Right atrium auricular region (tissue), 2 donors: ENCODE measurements at regions not wholly inside any gene's neighbourhood (a gene's known extent, or its start where the extent isn't known, plus 50 kb on each side); places are given as distances from the start of the nearest gene placed in this dataset.

Experiments used
- DNase-seq: peaks from one replicate; pipeline ENCODE4 v3.0.0-alpha.2; 2019; ENCODE audit warnings: low spot score
- H3K27ac ChIP-seq, 2 donors: fragments of 200-600 bp; sonication (generic); 1 replicate in 1 of 2; 2 replicates in 1 of 2; pipeline ENCODE4 v1.5.1; 2016 to 2019
- H3K27me3 ChIP-seq, 2 donors: fragments of 200-600 bp; sonication (generic); one replicate each; pipeline versions ENCODE4 v1.5.1 to v1.6.0; 2017 to 2019
- H3K36me3 ChIP-seq: fragments of 200-600 bp; sonication (generic); one replicate; pipeline ENCODE4 v1.5.1; 2016
- H3K4me1 ChIP-seq, 2 donors: fragments of 200-600 bp; sonication (generic); one replicate each; pipeline versions ENCODE4 v1.5.1 to v1.6.0; 2017 to 2019
- H3K4me3 ChIP-seq, 2 donors: fragments of 200-600 bp; sonication (generic); 1 replicate in 1 of 2; 2 replicates in 1 of 2; pipeline ENCODE4 v1.5.1; 2017 to 2019; ENCODE audit warnings: mild to moderate bottlenecking in 1 of 2, moderate library complexity in 1 of 2
- H3K9me3 ChIP-seq, 2 donors: fragments of 200-600 bp; sonication (generic); one replicate each; pipeline ENCODE4 v1.5.1; 2019
- CTCF ChIP-seq, 2 donors: fragments of 200-600 bp; sonication (generic); IDR thresholded peaks; one replicate each; pipeline ENCODE4 v1.5.1; 2019; ENCODE audit warnings: antibody characterized with exemption in 2 of 2

GRCh38 chr2:151177756-151178155 is 83.9 kb downstream of the RBM43 start:
- DNase-seq, result no peak
- no peaks in the 10 kb centered on the region for H3K36me3 ChIP-seq
- no peak for TF ChIP-seq CTCF (IDR thresholded peaks at IDR 0.05)

GRCh38 chr2:151176661-151177060 is 85.0 kb downstream of the RBM43 start:
- no peak for DNase-seq
- no peak overlapping the region for H3K4me3 ChIP-seq
- H3K9me3 ChIP-seq, result no peaks in the 10 kb centered on the region
- no peaks in the 10 kb centered on the region for H3K27me3 ChIP-seq
- TF ChIP-seq CTCF (IDR thresholded peaks at IDR 0.05), result no peak
- no peaks in the 10 kb centered on the region for H3K36me3 ChIP-seq
- no peaks in the 10 kb centered on the region for H3K4me1 ChIP-seq
- H3K27ac ChIP-seq, result no peak overlapping the region

More at GRCh38 chr2:151177756-151178155, 83.9 kb downstream of the RBM43 start:
- Histone ChIP-seq H3K9me3 (no peaks in the 10 kb centered on the region), H3K27me3 (no peaks in the 10 kb centered on the region), H3K4me1 (no peaks in the 10 kb centered on the region), H3K27ac (no peak overlapping the region), H3K4me3 (no peak overlapping the region)

GRCh38 chr2:151175864-151176263 is 85.8 kb downstream of the RBM43 start:
- Histone ChIP-seq H3K9me3 (no peaks in the 10 kb centered on the region), H3K4me1 (no peaks in the 10 kb centered on the region), H3K27ac (no peak overlapping the region), H3K4me3 (no peak overlapping the region), H3K27me3 (no peaks in the 10 kb centered on the region), H3K36me3 (no peaks in the 10 kb centered on the region)
- no peak for TF ChIP-seq CTCF (IDR thresholded peaks at IDR 0.05)
- no peak for DNase-seq

- H3K36me3 ChIP-seq, result no peaks in the 10 kb centered on the region
- no peaks in the 10 kb centered on the region for H3K9me3 ChIP-seq
- TF ChIP-seq CTCF (IDR thresholded peaks at IDR 0.05), result no peak
These were observed 87.5 kb downstream of the RBM43 start for GRCh38 chr2:151174127-151174526.

GRCh38 chr2:151171186-151171585 is 90.5 kb downstream of the RBM43 start:
- no peaks in the 10 kb centered on the region for H3K36me3 ChIP-seq
- H3K9me3 ChIP-seq, result no peaks in the 10 kb centered on the region
- no peaks in the 10 kb centered on the region for H3K4me1 ChIP-seq
- TF ChIP-seq CTCF (IDR thresholded peaks at IDR 0.05), result no peak
- no peak for DNase-seq
- no peak overlapping the region for H3K27ac ChIP-seq
- H3K27me3 ChIP-seq, result no peaks in the 10 kb centered on the region
- H3K4me3 ChIP-seq, result no peak overlapping the region

More at GRCh38 chr2:151174127-151174526, 87.5 kb downstream of the RBM43 start:
- Histone ChIP-seq H3K27ac (no peak overlapping the region), H3K4me1 (no peaks in the 10 kb centered on the region), H3K27me3 (no peaks in the 10 kb centered on the region), H3K4me3 (no peak overlapping the region)
- no peak for DNase-seq

GRCh38 chr2:151166410-151166809 is 95.3 kb downstream of the RBM43 start:
- H3K27me3 ChIP-seq, result no peaks in the 10 kb centered on the region
- H3K4me1 ChIP-seq, result no peaks in the 10 kb centered on the region
- H3K27ac ChIP-seq, result no peak overlapping the region
- no peak for DNase-seq
- TF ChIP-seq CTCF (IDR thresholded peaks at IDR 0.05), result no peak
- no peak overlapping the region for H3K4me3 ChIP-seq
- H3K9me3 ChIP-seq, result no peaks in the 10 kb centered on the region
- H3K36me3 ChIP-seq, result no peaks in the 10 kb centered on the region
